ENCODE measurements at regions not wholly inside any gene's neighbourhood (a gene's known extent, or its start where the extent isn't known, plus 50 kb on each side); places are given as distances from the start of the nearest gene placed in this dataset.
A peak's percentile ranks its signal among the peaks of the same experiment; 100 is the strongest.

DNA sequence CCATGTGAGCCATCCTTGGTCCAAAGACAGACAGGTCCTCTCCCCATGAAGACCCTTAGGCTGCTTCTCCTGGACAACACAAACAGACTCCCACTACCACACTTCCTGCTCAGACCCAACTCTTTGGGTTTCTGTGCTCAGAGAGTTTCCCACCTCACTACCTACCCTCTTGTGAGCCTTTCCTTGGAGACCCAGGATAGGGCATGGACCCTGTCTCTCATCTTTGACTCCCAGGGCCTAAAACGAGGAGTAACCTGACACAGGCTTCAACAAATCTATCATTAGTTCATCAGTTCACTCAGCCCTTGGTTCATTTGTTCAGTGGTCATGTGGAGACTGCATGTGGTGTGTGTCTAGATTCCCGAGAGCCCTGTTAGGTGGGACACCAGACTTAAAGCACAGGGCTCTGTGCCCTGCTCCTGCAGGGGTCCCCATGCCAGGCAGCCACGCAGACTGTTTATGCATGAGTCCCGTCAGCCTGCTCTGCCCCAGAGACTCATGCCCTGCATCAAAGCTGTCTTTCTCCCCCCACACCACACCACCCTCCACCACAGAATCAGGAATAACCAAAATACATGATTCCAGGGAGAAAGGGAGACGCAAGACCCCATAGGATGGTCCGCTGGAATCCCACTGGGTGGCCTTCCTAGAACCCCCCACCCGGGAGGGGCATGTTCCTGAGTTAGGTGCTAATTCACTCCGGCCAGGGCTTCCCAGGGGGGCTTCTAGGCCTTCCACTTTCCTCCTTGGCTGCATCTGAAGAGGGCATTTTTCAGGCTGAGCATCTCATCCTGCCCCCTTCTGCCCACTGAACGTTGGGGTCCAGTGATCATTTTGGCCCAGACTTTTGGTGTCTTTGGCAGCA lies 100.2 kb upstream of the TEX51 start:
- Mint-ChIP-seq H3K27ac (no peak overlapping the region), H3K4me3 (no peak overlapping the region), H3K9me3 (no peaks in the 10 kb centered on the region), H3K27me3 (peaks cover 10 to 17% of the 10 kb centered on the region in 2 donors), H3K4me1 (no peaks in the 10 kb centered on the region), H3K36me3 (no peaks in the 10 kb centered on the region)
- no peaks in the 10 kb centered on the region for H3K36me3 ChIP-seq (ENCODE audit: insufficient read depth, low read length)
- CTCF ChIA-PET: no interaction called here
- POLR2A ChIA-PET: no interaction called here
- no peak for DNase-seq
- no peaks in the 10 kb centered on the region for H3K9me3 ChIP-seq (ENCODE audit: low read length)
- peaks cover under 1% of the 10 kb centered on the region for H3K27me3 ChIP-seq (ENCODE audit: insufficient read depth, low read length, poor library complexity, severe bottlenecking)
- no peaks in the 10 kb centered on the region for H3K4me1 ChIP-seq (ENCODE audit: insufficient read depth, low read length)
- H3K4me3 ChIP-seq (ENCODE audit: low read length): no peak overlapping the region
- no peak overlapping the region for H3K27ac ChIP-seq (ENCODE audit: low read depth, low read length)

DNA sequence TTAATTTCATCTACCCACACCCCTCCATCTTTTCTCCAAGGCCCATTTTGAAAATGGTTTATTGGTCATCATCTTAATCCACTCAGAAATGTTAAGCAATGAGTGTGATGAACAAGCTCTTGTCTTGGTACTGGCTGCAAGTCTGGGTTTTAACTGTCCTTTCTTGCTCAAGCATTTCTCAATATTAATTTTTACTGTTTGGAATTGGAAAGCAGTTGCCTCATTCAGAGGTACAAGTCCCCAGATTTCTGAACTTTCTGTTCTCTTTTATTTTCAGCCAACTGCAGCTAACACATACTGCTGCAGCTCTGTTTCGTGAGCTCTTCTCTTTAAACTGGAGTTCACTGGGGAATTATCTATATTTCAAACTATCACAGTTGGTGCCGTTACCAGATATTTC lies 99.4 kb upstream of the TEX51 start:
- H3K4me3 ChIP-seq (ENCODE audit: low read length): no peak overlapping the region
- Mint-ChIP-seq H3K27me3 (peaks cover 8 to 16% of the 10 kb centered on the region in 2 donors), H3K36me3 (no peaks in the 10 kb centered on the region), H3K9me3 (no peaks in the 10 kb centered on the region), H3K4me1 (no peaks in the 10 kb centered on the region), H3K4me3 (no peak overlapping the region), H3K27ac (no peak overlapping the region)
- no peaks in the 10 kb centered on the region for H3K27me3 ChIP-seq (ENCODE audit: insufficient read depth, low read length, poor library complexity, severe bottlenecking)
- no peak for DNase-seq
- no peaks in the 10 kb centered on the region for H3K4me1 ChIP-seq (ENCODE audit: insufficient read depth, low read length)
- ChIA-PET CTCF (no interaction called here), POLR2A (no interaction called here)
- no peak overlapping the region for H3K27ac ChIP-seq (ENCODE audit: low read depth, low read length)
- no peaks in the 10 kb centered on the region for H3K9me3 ChIP-seq (ENCODE audit: low read length)
- no peaks in the 10 kb centered on the region for H3K36me3 ChIP-seq (ENCODE audit: insufficient read depth, low read length)

DNA sequence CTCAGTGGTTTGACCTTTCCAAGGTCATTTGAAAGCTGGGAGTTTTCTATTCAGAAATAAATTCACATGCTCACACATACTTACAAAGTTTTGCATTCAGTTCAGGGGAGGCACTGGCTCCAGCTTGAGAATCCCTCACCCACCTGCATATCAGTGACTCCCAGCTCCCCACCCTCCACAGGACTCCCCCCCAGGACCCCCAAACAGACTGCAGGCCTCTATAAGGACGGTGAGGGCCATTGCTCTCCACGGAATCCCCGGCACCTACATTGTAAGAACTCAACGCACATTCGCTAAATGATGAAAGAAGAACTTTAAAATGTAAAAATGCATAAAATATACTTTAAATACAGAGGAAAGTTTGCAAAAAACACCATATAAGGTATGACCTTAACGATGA lies 97.2 kb upstream of the TEX51 start:
- POLR2A ChIA-PET: no interaction called here
- Mint-ChIP-seq H3K4me3 (no peak overlapping the region), H3K36me3 (no peaks in the 10 kb centered on the region)

DNA sequence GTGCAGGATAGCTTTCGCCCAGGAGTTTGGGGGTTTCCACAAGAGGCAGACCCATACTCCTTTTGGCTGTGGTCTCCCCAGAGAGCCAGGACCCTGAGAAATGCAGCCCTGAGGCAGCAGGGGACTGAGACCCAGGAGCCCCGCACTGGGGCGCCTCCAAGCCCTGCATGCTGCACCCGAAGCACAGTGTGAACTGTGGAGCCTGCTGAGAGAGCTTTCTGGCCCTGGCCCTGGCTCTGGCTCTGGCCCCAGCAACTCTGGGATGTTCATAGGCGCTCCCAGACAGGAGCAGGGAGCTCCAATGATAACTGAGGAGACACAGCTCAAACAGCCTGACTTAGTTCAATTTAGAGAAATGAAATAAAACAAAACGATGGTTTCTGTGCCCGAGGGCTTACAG lies 96.4 kb upstream of the TEX51 start:
- H3K27ac Mint-ChIP-seq: no peak overlapping the region
- H3K9me3 ChIP-seq (ENCODE audit: low read length): no peaks in the 10 kb centered on the region
- no peak for DNase-seq
- ChIA-PET POLR2A (no interaction called here), CTCF (no interaction called here)
- no peaks in the 10 kb centered on the region for H3K27me3 ChIP-seq (ENCODE audit: insufficient read depth, low read length, poor library complexity, severe bottlenecking)
- no peak overlapping the region for H3K4me3 ChIP-seq (ENCODE audit: low read length)
- H3K4me3 Mint-ChIP-seq: no peak overlapping the region
- H3K4me1 ChIP-seq (ENCODE audit: insufficient read depth, low read length): no peaks in the 10 kb centered on the region
- no peaks in the 10 kb centered on the region for H3K36me3 Mint-ChIP-seq
- H3K9me3 Mint-ChIP-seq: peaks cover 0 to 2% (median 0%) of the 10 kb centered on the region in 5 donors
- H3K36me3 ChIP-seq (ENCODE audit: insufficient read depth, low read length): no peaks in the 10 kb centered on the region
- H3K27me3 Mint-ChIP-seq: peaks cover 4 to 14% of the 10 kb centered on the region in 2 donors
- no peaks in the 10 kb centered on the region for H3K4me1 Mint-ChIP-seq
- H3K27ac ChIP-seq (ENCODE audit: low read depth, low read length): no peak overlapping the region

More for the DNA sequence above, 97.2 kb upstream of the TEX51 start:
- Histone ChIP-seq H3K27me3 (ENCODE audit: insufficient read depth, low read length, poor library complexity, severe bottlenecking) (no peaks in the 10 kb centered on the region), H3K9me3 (ENCODE audit: low read length) (no peaks in the 10 kb centered on the region), H3K36me3 (ENCODE audit: insufficient read depth, low read length) (no peaks in the 10 kb centered on the region), H3K4me1 (ENCODE audit: insufficient read depth, low read length) (no peaks in the 10 kb centered on the region), H3K27ac (ENCODE audit: low read depth, low read length) (no peak overlapping the region), H3K4me3 (ENCODE audit: low read length) (no peak overlapping the region)
- H3K27me3 Mint-ChIP-seq: peaks cover 8 to 14% of the 10 kb centered on the region in 2 donors
- CTCF ChIA-PET: no interaction called here
- H3K27ac Mint-ChIP-seq: peak overlapping the region in 1 of 8 donors; percentile 36
- peaks cover 0 to 2% (median 0%) of the 10 kb centered on the region in 5 donors for H3K9me3 Mint-ChIP-seq
- no peaks in the 10 kb centered on the region for H3K4me1 Mint-ChIP-seq
- DNase-seq: no peak

DNA sequence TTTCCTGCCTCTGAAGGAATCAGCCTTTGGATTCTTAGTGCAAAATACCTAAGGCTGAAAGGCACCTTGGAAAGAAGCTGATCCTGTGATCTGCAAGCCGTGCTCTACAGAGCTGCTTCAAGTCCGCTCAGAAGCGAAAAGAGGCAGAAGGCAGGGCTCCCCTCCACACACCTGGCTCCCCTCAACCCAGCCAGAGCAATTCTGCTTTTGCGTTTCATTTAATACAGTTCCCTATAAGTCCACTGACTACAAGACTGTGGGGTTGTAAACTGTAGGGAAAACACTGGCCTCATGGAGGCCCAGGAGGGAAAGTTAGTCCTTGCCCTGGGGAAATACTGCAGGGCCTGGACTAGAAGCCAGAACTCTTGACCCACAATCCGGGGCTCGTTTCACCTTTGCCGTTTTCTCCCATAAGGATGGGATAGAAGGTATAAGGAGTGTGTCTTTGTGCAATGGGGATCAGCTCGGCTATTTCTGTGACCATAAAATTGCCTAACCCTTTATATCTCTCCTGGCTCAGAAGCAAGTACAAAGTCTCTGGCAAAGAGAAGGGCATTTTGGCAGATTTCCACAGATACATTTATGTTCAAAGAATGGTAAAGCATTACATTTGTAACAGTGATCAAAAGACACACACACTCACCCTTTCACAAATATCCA lies 95.8 kb upstream of the TEX51 start:
- Histone ChIP-seq H3K27ac (ENCODE audit: low read depth, low read length) (no peak overlapping the region), H3K4me3 (ENCODE audit: low read length) (no peak overlapping the region), H3K27me3 (ENCODE audit: insufficient read depth, low read length, poor library complexity, severe bottlenecking) (peaks cover 3% of the 10 kb centered on the region), H3K4me1 (ENCODE audit: insufficient read depth, low read length) (no peaks in the 10 kb centered on the region), H3K9me3 (ENCODE audit: low read length) (no peaks in the 10 kb centered on the region), H3K36me3 (ENCODE audit: insufficient read depth, low read length) (no peaks in the 10 kb centered on the region)
- no peaks in the 10 kb centered on the region for H3K4me1 Mint-ChIP-seq
- H3K27me3 Mint-ChIP-seq: peaks cover 4 to 14% of the 10 kb centered on the region in 2 donors
- POLR2A ChIA-PET: no interaction called here
- no peak for DNase-seq
- peaks cover 0 to 2% (median 0%) of the 10 kb centered on the region in 5 donors for H3K9me3 Mint-ChIP-seq
- CTCF ChIA-PET: no interaction called here
- H3K27ac Mint-ChIP-seq: no peak overlapping the region
- no peak overlapping the region for H3K4me3 Mint-ChIP-seq
- no peaks in the 10 kb centered on the region for H3K36me3 Mint-ChIP-seq

DNA sequence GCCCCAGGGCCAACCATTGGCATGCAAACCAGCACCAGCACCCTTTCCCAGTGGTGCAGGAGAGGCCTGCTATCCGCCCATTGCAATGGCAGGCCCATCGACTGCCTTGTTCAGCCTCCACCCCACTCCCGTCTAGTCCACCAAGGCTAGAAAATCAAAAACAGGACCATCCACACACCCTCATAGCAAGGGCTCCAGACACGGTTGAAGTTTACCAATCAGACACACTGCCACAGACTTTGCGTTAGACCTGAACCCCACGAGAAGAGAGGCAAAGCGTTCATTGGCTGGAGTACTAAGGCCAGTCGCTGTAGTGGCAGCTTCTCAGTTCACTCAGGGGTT lies 95.3 kb upstream of the TEX51 start:
- ChIA-PET POLR2A (no interaction called here), CTCF (no interaction called here)
- Mint-ChIP-seq H3K9me3 (peaks cover 0 to 2% (median 0%) of the 10 kb centered on the region in 5 donors), H3K4me1 (no peaks in the 10 kb centered on the region), H3K27ac (no peak overlapping the region), H3K27me3 (peaks cover 2 to 11% of the 10 kb centered on the region in 2 donors), H3K36me3 (no peaks in the 10 kb centered on the region), H3K4me3 (no peak overlapping the region)
- DNase-seq: no peak
- Histone ChIP-seq H3K4me3 (ENCODE audit: low read length) (no peak overlapping the region), H3K36me3 (ENCODE audit: insufficient read depth, low read length) (no peaks in the 10 kb centered on the region), H3K27ac (ENCODE audit: low read depth, low read length) (no peak overlapping the region), H3K9me3 (ENCODE audit: low read length) (no peaks in the 10 kb centered on the region), H3K4me1 (ENCODE audit: insufficient read depth, low read length) (no peaks in the 10 kb centered on the region), H3K27me3 (ENCODE audit: insufficient read depth, low read length, poor library complexity, severe bottlenecking) (peaks cover 3% of the 10 kb centered on the region)

DNA sequence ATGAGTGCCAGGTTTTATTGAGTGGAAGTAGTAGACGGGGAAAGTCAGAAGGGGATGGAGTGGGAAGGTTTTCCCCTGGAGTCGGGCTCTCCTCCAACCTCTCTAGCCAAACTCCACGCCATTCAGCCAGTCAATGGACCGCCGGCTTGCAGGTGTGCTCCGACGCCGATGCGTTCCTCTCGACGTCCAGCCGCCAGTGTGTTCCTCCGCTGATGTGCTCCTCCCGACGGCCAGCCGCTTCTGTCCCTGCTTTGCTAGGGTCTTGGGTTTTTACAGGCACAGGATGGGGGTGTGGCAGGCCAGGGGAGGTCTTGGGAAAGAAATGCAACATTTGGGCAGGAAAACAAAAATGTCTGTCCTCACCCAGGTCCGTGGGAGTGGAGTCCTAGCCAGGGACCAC lies 94.3 kb upstream of the TEX51 start:
- POLR2A ChIA-PET: no interaction called here
- no peaks in the 10 kb centered on the region for H3K36me3 ChIP-seq (ENCODE audit: insufficient read depth, low read length)
- Mint-ChIP-seq H3K27me3 (peaks cover 4 to 6% of the 10 kb centered on the region in 2 donors), H3K4me1 (no peaks in the 10 kb centered on the region), H3K9me3 (peaks cover 0 to 2% (median 0%) of the 10 kb centered on the region in 5 donors), H3K4me3 (no peak overlapping the region), H3K27ac (no peak overlapping the region), H3K36me3 (no peaks in the 10 kb centered on the region)
- H3K27me3 ChIP-seq (ENCODE audit: insufficient read depth, low read length, poor library complexity, severe bottlenecking): peaks cover 3% of the 10 kb centered on the region
- no peak overlapping the region for H3K4me3 ChIP-seq (ENCODE audit: low read length)
- H3K27ac ChIP-seq (ENCODE audit: low read depth, low read length): no peak overlapping the region
- DNase-seq: no peak
- no peaks in the 10 kb centered on the region for H3K9me3 ChIP-seq (ENCODE audit: low read length)
- H3K4me1 ChIP-seq (ENCODE audit: insufficient read depth, low read length): no peaks in the 10 kb centered on the region
- CTCF ChIA-PET: no interaction called here

DNA sequence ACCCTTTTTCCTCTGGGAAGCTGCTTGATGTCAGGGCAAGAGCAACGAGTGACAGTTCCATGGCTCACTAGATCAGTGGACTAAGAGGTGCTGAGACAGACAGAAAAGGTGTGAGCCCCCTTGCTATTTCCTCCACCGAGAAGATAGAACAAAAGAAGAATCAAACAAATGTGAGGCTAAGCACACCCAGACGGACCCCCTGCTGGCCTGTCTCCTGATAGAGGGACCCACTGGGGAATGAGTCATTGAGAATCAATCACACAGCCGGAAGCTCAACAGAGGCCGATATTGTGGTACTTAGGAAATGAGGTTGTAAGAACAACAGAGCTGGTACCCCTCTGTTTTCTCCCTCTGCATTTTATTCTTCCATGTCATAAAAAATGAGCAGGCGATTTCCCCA lies 89.8 kb upstream of the TEX51 start:
- Histone ChIP-seq H3K36me3 (ENCODE audit: insufficient read depth, low read length) (no peaks in the 10 kb centered on the region), H3K27me3 (ENCODE audit: insufficient read depth, low read length, poor library complexity, severe bottlenecking) (peaks cover 3% of the 10 kb centered on the region), H3K4me1 (ENCODE audit: insufficient read depth, low read length) (no peaks in the 10 kb centered on the region), H3K9me3 (ENCODE audit: low read length) (no peaks in the 10 kb centered on the region), H3K4me3 (ENCODE audit: low read length) (no peak overlapping the region), H3K27ac (ENCODE audit: low read depth, low read length) (no peak overlapping the region)
- H3K36me3 Mint-ChIP-seq: no peaks in the 10 kb centered on the region
- H3K27me3 Mint-ChIP-seq: peaks cover 3 to 15% of the 10 kb centered on the region in 2 donors
- no peak overlapping the region for H3K4me3 Mint-ChIP-seq
- ChIA-PET CTCF (no interaction called here), POLR2A (no interaction called here)
- H3K27ac Mint-ChIP-seq: peak overlapping the region in 1 of 8 donors; percentile 66
- H3K9me3 Mint-ChIP-seq: peaks cover 0 to 2% (median 0%) of the 10 kb centered on the region in 5 donors
- DNase-seq: no peak
- H3K4me1 Mint-ChIP-seq: no peaks in the 10 kb centered on the region

All from CD8-positive, alpha-beta memory T cell (primary cell).